ENCODE measurements at regions not wholly inside any gene's neighbourhood (a gene's known extent, or its start where the extent isn't known, plus 50 kb on each side); places are given as distances from the start of the nearest gene placed in this dataset.

DNA sequence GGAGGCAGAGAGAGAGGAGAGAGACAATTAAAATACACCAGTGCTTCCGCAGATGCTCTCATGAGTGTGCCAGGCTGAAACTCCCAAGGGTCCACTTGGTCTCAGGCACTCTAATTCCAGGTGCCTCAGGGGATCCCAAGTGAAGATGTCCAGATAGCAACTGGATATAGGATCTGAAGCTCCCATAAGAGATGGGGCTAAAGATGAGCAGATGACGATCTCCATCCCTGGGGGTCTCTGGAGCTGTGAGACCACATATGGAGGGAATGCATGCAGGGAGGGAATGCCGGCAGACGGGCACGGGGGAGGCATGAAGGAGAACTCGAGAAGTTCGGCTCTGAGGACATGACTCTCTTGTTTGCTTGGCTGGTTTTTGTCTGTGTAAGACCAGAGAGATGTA, 223.7 kb upstream of the RAB6C start:
- Histone ChIP-seq H2AFZ (ENCODE audit: low read depth, low read length) (no peak overlapping the region), H3K4me1 (ENCODE audit: control insufficient read depth, extremely low read depth, insufficient read depth, low read length) (no peaks in the 10 kb centered on the region), H3K9ac (replicated peaks; ENCODE audit: extremely low read depth, insufficient read depth, low read length) (no peak overlapping the region), H3K4me2 (ENCODE audit: insufficient read depth, low read length) (no peak overlapping the region), H4K20me1 (replicated peaks; ENCODE audit: control insufficient read depth, extremely low read depth, insufficient read depth, low read length) (no peaks in the 10 kb centered on the region), H3K9me1 (replicated peaks; ENCODE audit: control insufficient read depth, extremely low read depth, insufficient read depth, low read length) (no peaks in the 10 kb centered on the region), H3K79me2 (ENCODE audit: control insufficient read depth, insufficient read depth, low read length) (no peaks in the 10 kb centered on the region), H3K27me3 (ENCODE audit: control insufficient read depth in 2 of 2, insufficient read depth in 2 of 2, low read length in 2 of 2) (no peaks in the 10 kb centered on the region), H3K4me3 (replicated peaks in 1 of 3; ENCODE audit: insufficient read depth in 1 of 3, low read depth in 1 of 3, low read length in 3 of 3) (no peak overlapping the region), H3K27ac (ENCODE audit: insufficient read depth, low read depth, low read length) (no peak overlapping the region), H3K36me3 (ENCODE audit: control insufficient read depth in 2 of 2, extremely low read depth in 1 of 2, insufficient read depth in 2 of 2, low read length in 2 of 2) (no peaks in the 10 kb centered on the region), H3K9me3 (replicated peaks; ENCODE audit: control insufficient read depth, insufficient read depth, low read length) (peaks cover 2% of the 10 kb centered on the region)
- DNase-seq (ENCODE audit: low read depth, low spot score) (no peak), FAIRE-seq (no peak)
- dilution Hi-C loops (cut with MboI; ENCODE audit: extremely low pct_ligation_motif_present, low sequenced_read_pairs) (no loop called here), intact Hi-C loops (cut with micrococcal nuclease) (no loop called here)
- ChIA-PET POLR2A (no interaction called here), CTCF (no interaction called here)
- BruUV-seq (replicated peaks): no TSS peak
- TF ChIP-seq, protein P1, sequence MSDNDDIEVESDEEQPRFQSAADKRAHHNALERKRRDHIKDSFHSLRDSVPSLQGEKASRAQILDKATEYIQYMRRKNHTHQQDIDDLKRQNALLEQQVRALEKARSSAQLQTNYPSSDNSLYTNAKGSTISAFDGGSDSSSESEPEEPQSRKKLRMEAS (IDR thresholded peaks at IDR 0.05; ENCODE audit: insufficient read depth, insufficient read length): no peak

DNA sequence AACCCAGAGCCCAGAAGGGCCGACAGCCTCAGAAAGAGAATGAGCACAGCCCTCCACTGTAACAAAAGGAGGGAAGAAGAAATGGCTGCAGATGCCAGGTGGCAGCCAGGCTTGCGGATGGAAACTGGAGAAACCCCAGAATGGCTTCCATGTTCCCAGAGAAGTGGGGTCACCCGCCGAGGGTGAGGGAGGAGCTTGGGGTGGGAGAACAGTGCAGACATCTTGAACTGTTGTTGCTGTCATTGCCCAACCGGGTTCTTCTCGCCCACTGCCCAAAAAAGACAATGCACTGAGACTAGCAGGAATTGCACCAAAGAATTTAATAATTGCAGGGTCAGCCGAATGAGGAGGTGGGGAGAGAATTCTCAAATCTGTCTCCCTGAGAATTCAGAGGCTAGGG, 223.2 kb upstream of the RAB6C start:
- Histone ChIP-seq H3K27ac (ENCODE audit: insufficient read depth, low read depth, low read length) (no peak overlapping the region), H3K9me3 (replicated peaks; ENCODE audit: control insufficient read depth, insufficient read depth, low read length) (peaks cover 2% of the 10 kb centered on the region), H3K27me3 (ENCODE audit: control insufficient read depth in 2 of 2, insufficient read depth in 2 of 2, low read length in 2 of 2) (no peaks in the 10 kb centered on the region), H3K36me3 (ENCODE audit: control insufficient read depth in 2 of 2, extremely low read depth in 1 of 2, insufficient read depth in 2 of 2, low read length in 2 of 2) (no peaks in the 10 kb centered on the region), H4K20me1 (replicated peaks; ENCODE audit: control insufficient read depth, extremely low read depth, insufficient read depth, low read length) (no peaks in the 10 kb centered on the region), H3K4me1 (ENCODE audit: control insufficient read depth, extremely low read depth, insufficient read depth, low read length) (no peaks in the 10 kb centered on the region), H3K4me2 (ENCODE audit: insufficient read depth, low read length) (no peak overlapping the region), H3K79me2 (ENCODE audit: control insufficient read depth, insufficient read depth, low read length) (no peaks in the 10 kb centered on the region), H3K9me1 (replicated peaks; ENCODE audit: control insufficient read depth, extremely low read depth, insufficient read depth, low read length) (no peaks in the 10 kb centered on the region), H3K4me3 (replicated peaks in 1 of 3; ENCODE audit: insufficient read depth in 1 of 3, low read depth in 1 of 3, low read length in 3 of 3) (no peak overlapping the region), H2AFZ (ENCODE audit: low read depth, low read length) (no peak overlapping the region), H3K9ac (replicated peaks; ENCODE audit: extremely low read depth, insufficient read depth, low read length) (no peak overlapping the region)
- BruUV-seq (replicated peaks): no TSS peak
- DNase-seq (ENCODE audit: low read depth, low spot score) (no peak), FAIRE-seq (no peak)
- intact Hi-C loops (cut with micrococcal nuclease): no loop called here
- no peak for TF ChIP-seq POLR2AphosphoS5 (IDR thresholded peaks at IDR 0.05; ENCODE audit: insufficient read depth, low read depth, low read length)
- no peak for TF ChIP-seq EZH2 (IDR thresholded peaks at IDR 0.05; ENCODE audit: borderline replicate concordance, low read depth, low read length, severe bottlenecking)
- TF ChIP-seq, protein P2, sequence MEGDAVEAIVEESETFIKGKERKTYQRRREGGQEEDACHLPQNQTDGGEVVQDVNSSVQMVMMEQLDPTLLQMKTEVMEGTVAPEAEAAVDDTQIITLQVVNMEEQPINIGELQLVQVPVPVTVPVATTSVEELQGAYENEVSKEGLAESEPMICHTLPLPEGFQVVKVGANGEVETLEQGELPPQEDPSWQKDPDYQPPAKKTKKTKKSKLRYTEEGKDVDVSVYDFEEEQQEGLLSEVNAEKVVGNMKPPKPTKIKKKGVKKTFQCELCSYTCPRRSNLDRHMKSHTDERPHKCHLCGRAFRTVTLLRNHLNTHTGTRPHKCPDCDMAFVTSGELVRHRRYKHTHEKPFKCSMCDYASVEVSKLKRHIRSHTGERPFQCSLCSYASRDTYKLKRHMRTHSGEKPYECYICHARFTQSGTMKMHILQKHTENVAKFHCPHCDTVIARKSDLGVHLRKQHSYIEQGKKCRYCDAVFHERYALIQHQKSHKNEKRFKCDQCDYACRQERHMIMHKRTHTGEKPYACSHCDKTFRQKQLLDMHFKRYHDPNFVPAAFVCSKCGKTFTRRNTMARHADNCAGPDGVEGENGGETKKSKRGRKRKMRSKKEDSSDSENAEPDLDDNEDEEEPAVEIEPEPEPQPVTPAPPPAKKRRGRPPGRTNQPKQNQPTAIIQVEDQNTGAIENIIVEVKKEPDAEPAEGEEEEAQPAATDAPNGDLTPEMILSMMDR (IDR thresholded peaks at IDR 0.05; ENCODE audit: extremely low read depth in 1 of 2, insufficient read depth in 1 of 2, low read depth in 1 of 2, low read length in 2 of 2): no peak
- TF ChIP-seq, protein P1 (IDR thresholded peaks at IDR 0.05; ENCODE audit: insufficient read depth, insufficient read length): no peak
- TF ChIP-seq POLR2A (IDR thresholded peaks at IDR 0.05; ENCODE audit: low read depth, low read length): no peak
- TF ChIP-seq FOS (IDR thresholded peaks at IDR 0.05; ENCODE audit: borderline replicate concordance, insufficient read depth, low read length): no peak
- no peak for TF ChIP-seq GATA2 (IDR thresholded peaks at IDR 0.05; ENCODE audit: insufficient read depth, insufficient read length, low read depth, low read length)
- no peak for TF ChIP-seq MYC (IDR thresholded peaks at IDR 0.05; ENCODE audit: low read depth, low read length)
- TF ChIP-seq JUN (IDR thresholded peaks at IDR 0.05; ENCODE audit: borderline replicate concordance, insufficient read depth, insufficient read length, low read depth): no peak
- CTCF ChIA-PET: no interaction called here
- POLR2A ChIA-PET: no interaction called here
- dilution Hi-C loops (cut with MboI; ENCODE audit: extremely low pct_ligation_motif_present, low sequenced_read_pairs): no loop called here
